Activated CD4-positive, alpha-beta T cell treated with anti-CD3 and anti-CD28 coated beads, Interleukin-2, amount 50 U/mL, for 4 hours (primary cell): ENCODE measurements at regions not wholly inside any gene's neighbourhood (a gene's known extent, or its start where the extent isn't known, plus 50 kb on each side); places are given as distances from the start of the nearest gene placed in this dataset.
"Not testable (repeated sequence)": the region's sequence is repeated elsewhere in the genome, so short reads cannot be mapped to it uniquely, and the experiment has no call there.

Source experiments
- DNase-seq, 2 experiments: peaks; one replicate each; pipeline ENCODE4 v3.0.0-alpha.2; 2020

- DNase-seq, result not testable (repeated sequence)
These were observed 390.5 kb downstream of the CHSY3 start for GRCh38 chr5:130294798-130295197.

GRCh38 chr5:130290219-130290618, 386.0 kb downstream of the CHSY3 start:
- DNase-seq, result no peak

- DNase-seq, result no peak
These were observed 385.1 kb downstream of the CHSY3 start for GRCh38 chr5:130289132-130290088.

- no peak for DNase-seq
These were observed 383.2 kb downstream of the CHSY3 start for GRCh38 chr5:130287438-130287837.

GRCh38 chr5:130286971-130287370, 382.7 kb downstream of the CHSY3 start:
- DNase-seq, result no peak

GRCh38 chr5:130282049-130282448, 377.8 kb downstream of the CHSY3 start:
- no peak for DNase-seq

GRCh38 chr5:130280528-130281217, 376.4 kb downstream of the CHSY3 start:
- DNase-seq, result no peak

- DNase-seq, result no peak
These were observed 375.1 kb downstream of the CHSY3 start for GRCh38 chr5:130279386-130279785.

- no peak for DNase-seq
These were observed 373.9 kb downstream of the CHSY3 start for GRCh38 chr5:130278136-130278535.

GRCh38 chr5:130277522-130277921, 373.3 kb downstream of the CHSY3 start:
- no peak for DNase-seq

- DNase-seq, result no peak
These were observed 372.7 kb downstream of the CHSY3 start for GRCh38 chr5:130277002-130277401.

GRCh38 chr5:130272837-130273236, 368.6 kb downstream of the CHSY3 start:
- DNase-seq, result no peak

- DNase-seq, result no peak
These were observed 366.5 kb downstream of the CHSY3 start for GRCh38 chr5:130270786-130271185.

GRCh38 chr5:130268489-130268888, 364.2 kb downstream of the CHSY3 start:
- no peak for DNase-seq

GRCh38 chr5:130267926-130268325, 363.7 kb downstream of the CHSY3 start:
- no peak for DNase-seq

- DNase-seq, result no peak
These were observed 356.2 kb downstream of the CHSY3 start for GRCh38 chr5:130260481-130260880.

GRCh38 chr5:130251931-130252330, 347.7 kb downstream of the CHSY3 start:
- no peak for DNase-seq

GRCh38 chr5:130243641-130244040, 339.4 kb downstream of the CHSY3 start:
- DNase-seq, result no peak

GRCh38 chr5:130237721-130238120, 333.5 kb downstream of the CHSY3 start:
- no peak for DNase-seq
